ENCODE measurements at regions not wholly inside any gene's neighbourhood (a gene's known extent, or its start where the extent isn't known, plus 50 kb on each side); places are given as distances from the start of the nearest gene placed in this dataset.

GRCh38 chr5:3310541-3311261 lies 284.9 kb upstream of the IRX1 start:
- TF ChIP-seq CTCF (IDR thresholded peaks at IDR 0.05) (no peak), POLR2A (IDR thresholded peaks at IDR 0.05) (peak in 1 of 3 donors; percentile 46)

Measured in body of pancreas (tissue), 4 donors.